ENCODE measurements at regions not wholly inside any gene's neighbourhood (a gene's known extent, or its start where the extent isn't known, plus 50 kb on each side); places are given as distances from the start of the nearest gene placed in this dataset.
A peak's percentile ranks its signal among the peaks of the same experiment; 100 is the strongest.
"Not testable (repeated sequence)": the region's sequence is repeated elsewhere in the genome, so short reads cannot be mapped to it uniquely, and the experiment has no call there.

GRCh38 chr3:18992709-18993108, 155.6 kb upstream of the KCNH8 start:
- no peak for TF ChIP-seq CTCF (IDR thresholded peaks at IDR 0.05; ENCODE audit: control insufficient read depth, extremely low read depth, insufficient read depth)
- H3K4me3 ChIP-seq (ENCODE audit: low read depth, low read length) = no peak overlapping the region
- DNase-seq (ENCODE audit: low read depth) = no peak

GRCh38 chr3:18989237-18989795, 159.0 kb upstream of the KCNH8 start:
- H3K4me3 ChIP-seq (ENCODE audit: low read depth, low read length) = no peak overlapping the region
- no peak for DNase-seq (ENCODE audit: low read depth)
- TF ChIP-seq CTCF (IDR thresholded peaks at IDR 0.05; ENCODE audit: control insufficient read depth, extremely low read depth, insufficient read depth) = no peak

- H3K4me3 ChIP-seq (ENCODE audit: low read depth, low read length) = no peak overlapping the region
- peak; percentile 23 for DNase-seq (ENCODE audit: low read depth)
- peak; percentile 83 for TF ChIP-seq CTCF (IDR thresholded peaks at IDR 0.05; ENCODE audit: control insufficient read depth, extremely low read depth, insufficient read depth)
Observed at GRCh38 chr3:18988614-18989229, 159.6 kb upstream of the KCNH8 start.

- no peak for TF ChIP-seq CTCF (IDR thresholded peaks at IDR 0.05; ENCODE audit: control insufficient read depth, extremely low read depth, insufficient read depth)
Observed at GRCh38 chr3:18987862-18988447, 160.4 kb upstream of the KCNH8 start.

GRCh38 chr3:18987070-18987469, 161.2 kb upstream of the KCNH8 start:
- DNase-seq (ENCODE audit: low read depth) = no peak
- no peak overlapping the region for H3K4me3 ChIP-seq (ENCODE audit: low read depth, low read length)
- TF ChIP-seq CTCF (IDR thresholded peaks at IDR 0.05; ENCODE audit: control insufficient read depth, extremely low read depth, insufficient read depth) = no peak

More at GRCh38 chr3:18987862-18988447, 160.4 kb upstream of the KCNH8 start:
- peak; percentile 19 for DNase-seq (ENCODE audit: low read depth)
- no peak overlapping the region for H3K4me3 ChIP-seq (ENCODE audit: low read depth, low read length)

GRCh38 chr3:18982920-18983319, 165.4 kb upstream of the KCNH8 start:
- no peak for TF ChIP-seq CTCF (IDR thresholded peaks at IDR 0.05; ENCODE audit: control insufficient read depth, extremely low read depth, insufficient read depth)
- H3K4me3 ChIP-seq (ENCODE audit: low read depth, low read length) = no peak overlapping the region
- DNase-seq (ENCODE audit: low read depth) = no peak

- not testable (repeated sequence) for DNase-seq (ENCODE audit: low read depth); H3K4me3 ChIP-seq (ENCODE audit: low read depth, low read length)
Observed at GRCh38 chr3:18976102-18976501, 172.2 kb upstream of the KCNH8 start.

All from LNCaP clone FGC (cell line).